ENCODE measurements at regions not wholly inside any gene's neighbourhood (a gene's known extent, or its start where the extent isn't known, plus 50 kb on each side); places are given as distances from the start of the nearest gene placed in this dataset.

DNA sequence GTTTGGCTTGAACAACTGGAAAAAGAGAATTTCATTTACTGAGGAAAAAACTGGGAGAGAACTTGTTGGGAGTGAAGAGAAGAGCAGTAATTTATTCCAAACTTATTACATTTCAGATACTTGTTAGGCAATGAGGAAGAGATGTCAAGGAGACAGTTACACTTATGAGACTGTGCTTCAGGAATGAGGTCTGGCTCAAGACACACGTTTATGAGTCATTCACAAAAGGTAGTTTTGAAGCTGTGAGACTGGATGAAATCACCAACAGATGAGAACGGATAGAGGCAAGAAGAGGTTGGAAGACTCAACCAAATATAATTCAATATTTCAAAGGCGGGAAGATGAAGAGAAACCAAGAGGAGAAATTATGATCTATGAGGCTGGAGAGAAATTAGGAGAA, 70.6 kb upstream of the DEFB112 start:
- TF ChIP-seq EZH2 (IDR thresholded peaks at IDR 0.05; ENCODE audit: low read depth) = no peak
- TF ChIP-seq, protein P1, sequence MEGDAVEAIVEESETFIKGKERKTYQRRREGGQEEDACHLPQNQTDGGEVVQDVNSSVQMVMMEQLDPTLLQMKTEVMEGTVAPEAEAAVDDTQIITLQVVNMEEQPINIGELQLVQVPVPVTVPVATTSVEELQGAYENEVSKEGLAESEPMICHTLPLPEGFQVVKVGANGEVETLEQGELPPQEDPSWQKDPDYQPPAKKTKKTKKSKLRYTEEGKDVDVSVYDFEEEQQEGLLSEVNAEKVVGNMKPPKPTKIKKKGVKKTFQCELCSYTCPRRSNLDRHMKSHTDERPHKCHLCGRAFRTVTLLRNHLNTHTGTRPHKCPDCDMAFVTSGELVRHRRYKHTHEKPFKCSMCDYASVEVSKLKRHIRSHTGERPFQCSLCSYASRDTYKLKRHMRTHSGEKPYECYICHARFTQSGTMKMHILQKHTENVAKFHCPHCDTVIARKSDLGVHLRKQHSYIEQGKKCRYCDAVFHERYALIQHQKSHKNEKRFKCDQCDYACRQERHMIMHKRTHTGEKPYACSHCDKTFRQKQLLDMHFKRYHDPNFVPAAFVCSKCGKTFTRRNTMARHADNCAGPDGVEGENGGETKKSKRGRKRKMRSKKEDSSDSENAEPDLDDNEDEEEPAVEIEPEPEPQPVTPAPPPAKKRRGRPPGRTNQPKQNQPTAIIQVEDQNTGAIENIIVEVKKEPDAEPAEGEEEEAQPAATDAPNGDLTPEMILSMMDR (conservative IDR thresholded peaks at IDR 0.05) = no peak

All from PC-9 (cell line).